Subcutaneous abdominal adipose tissue (tissue), 5 donors: ENCODE measurements at regions not wholly inside any gene's neighbourhood (a gene's known extent, or its start where the extent isn't known, plus 50 kb on each side); places are given as distances from the start of the nearest gene placed in this dataset.

ENCODE experiments used
- H3K27ac ChIP-seq: one replicate; pipeline ENCODE4 v1.7.0; 2013; ENCODE audit warnings: low read depth, mild to moderate bottlenecking, inconsistent platforms, low read length, moderate library complexity
- H3K27me3 ChIP-seq, 5 donors: one replicate each; pipeline ENCODE4 v1.7.0; 2013; ENCODE audit warnings: low read length in 5 of 5, inconsistent platforms in 1 of 5; ENCODE audit not compliant: control insufficient read depth in 5 of 5, insufficient read depth in 4 of 5
- H3K36me3 ChIP-seq, 5 donors: one replicate each; pipeline ENCODE4 v1.7.0; 2013; ENCODE audit warnings: low read length in 5 of 5; ENCODE audit not compliant: control insufficient read depth in 5 of 5, insufficient read depth in 5 of 5
- H3K4me1 ChIP-seq, 5 donors: one replicate each; pipeline ENCODE4 v1.7.0; 2013; ENCODE audit warnings: low read length in 5 of 5, mild to moderate bottlenecking in 3 of 5, moderate library complexity in 1 of 5; ENCODE audit not compliant: control insufficient read depth in 5 of 5, insufficient read depth in 5 of 5
- H3K4me3 ChIP-seq, 5 donors: one replicate each; pipeline ENCODE4 v1.7.0; 2013; ENCODE audit warnings: low read length in 5 of 5, low read depth in 1 of 5
- H3K9ac ChIP-seq, 5 donors: one replicate each; pipeline ENCODE4 v1.7.0; 2013; ENCODE audit warnings: low read length in 5 of 5, mild to moderate bottlenecking in 4 of 5, moderate library complexity in 3 of 5
- H3K9me3 ChIP-seq, 5 donors: one replicate each; pipeline ENCODE4 v1.7.0; 2013; ENCODE audit warnings: low read length in 5 of 5; ENCODE audit not compliant: control insufficient read depth in 5 of 5
- donor health status: healthy.
- donor health status: healthy.
- donor health status: healthy.
- donor health status: healthy.
- donor health status: healthy.

DNA sequence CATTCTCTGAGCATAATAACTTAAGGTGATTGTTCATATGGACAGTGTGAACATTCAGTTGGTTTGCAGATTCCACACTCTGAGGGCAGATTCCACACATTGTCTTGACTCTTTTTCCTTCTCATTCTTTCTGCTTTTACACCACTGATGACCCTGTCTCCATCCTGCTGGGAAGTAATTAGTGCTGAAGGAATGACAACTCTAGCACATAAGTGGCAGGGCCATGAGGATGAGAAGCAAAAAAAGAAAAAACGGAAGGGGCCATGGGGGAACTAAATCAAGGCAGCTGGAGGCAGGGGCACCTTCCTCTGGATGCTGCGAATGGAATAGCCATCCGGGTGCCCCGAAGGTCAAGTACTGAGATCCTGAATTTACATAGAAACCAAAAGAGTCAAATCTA is 944.0 kb downstream of the KCNJ2 start:
- Histone ChIP-seq H3K4me3 (no peak overlapping the region), H3K9me3 (no peaks in the 10 kb centered on the region), H3K9ac (no peak overlapping the region), H3K27me3 (no peaks in the 10 kb centered on the region), H3K27ac (no peak overlapping the region), H3K36me3 (no peaks in the 10 kb centered on the region), H3K4me1 (peaks cover 0 to 19% (median 0%) of the 10 kb centered on the region in 5 donors)

DNA sequence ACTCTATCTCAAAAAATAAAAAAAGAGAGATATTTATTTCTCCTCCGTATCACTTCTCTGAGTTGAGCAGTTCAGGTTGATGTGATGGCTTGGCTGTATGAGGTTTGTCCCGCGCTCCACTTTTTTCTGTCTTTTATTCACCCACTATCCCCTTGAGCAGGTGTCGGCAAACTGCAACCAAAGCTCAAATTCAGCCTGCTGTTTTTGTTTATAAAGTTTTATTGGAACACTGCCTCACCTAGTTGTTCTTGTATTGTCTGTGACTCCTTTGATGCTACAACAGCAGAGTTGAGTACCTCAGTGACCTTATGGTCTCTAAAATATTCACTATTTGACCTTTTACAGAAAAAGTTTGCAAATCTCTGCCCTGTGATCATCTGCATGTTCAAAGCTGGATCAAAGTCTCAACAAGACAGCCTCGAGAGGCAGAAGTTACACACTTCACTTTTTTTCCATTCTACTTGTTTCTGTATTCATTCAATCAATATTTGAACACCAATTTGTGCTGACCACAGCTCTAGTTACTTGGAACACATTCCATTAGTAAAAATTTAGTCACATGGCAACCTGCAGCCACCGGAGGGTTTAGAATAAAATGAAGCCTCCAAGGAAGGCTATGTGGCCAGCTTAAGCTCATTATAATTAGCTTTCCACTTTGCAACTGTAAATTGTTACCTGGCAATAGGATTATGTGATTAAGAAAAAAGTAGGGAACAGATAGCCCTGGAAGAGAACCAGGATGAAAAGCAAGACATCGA is 945.8 kb downstream of the KCNJ2 start:
- no peaks in the 10 kb centered on the region for H3K9me3 ChIP-seq
- no peak overlapping the region for H3K9ac ChIP-seq
- no peak overlapping the region for H3K4me3 ChIP-seq
- no peaks in the 10 kb centered on the region for H3K36me3 ChIP-seq
- H3K4me1 ChIP-seq: peaks cover 0 to 15% (median 0%) of the 10 kb centered on the region in 5 donors
- no peak overlapping the region for H3K27ac ChIP-seq
- no peaks in the 10 kb centered on the region for H3K27me3 ChIP-seq

DNA sequence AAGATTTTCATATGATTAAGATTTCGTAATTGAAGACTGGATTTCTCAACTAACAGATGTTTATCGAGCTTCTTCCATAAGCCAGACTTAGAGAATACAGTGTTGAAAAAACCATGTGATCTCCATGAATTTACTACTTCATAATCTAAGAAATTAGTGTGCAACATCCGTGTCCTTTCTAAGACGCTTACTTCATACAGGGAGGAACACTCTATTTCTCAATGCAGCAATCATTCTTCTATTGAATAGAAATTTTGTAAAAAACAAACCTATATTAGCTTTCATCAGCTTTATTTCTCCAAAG is 946.3 kb downstream of the KCNJ2 start:
- H3K27ac ChIP-seq: no peak overlapping the region
- H3K9me3 ChIP-seq: no peaks in the 10 kb centered on the region
- no peak overlapping the region for H3K9ac ChIP-seq
- H3K27me3 ChIP-seq: no peaks in the 10 kb centered on the region
- no peak overlapping the region for H3K4me3 ChIP-seq
- no peaks in the 10 kb centered on the region for H3K36me3 ChIP-seq
- peaks cover 0 to 12% (median 0%) of the 10 kb centered on the region in 5 donors for H3K4me1 ChIP-seq

DNA sequence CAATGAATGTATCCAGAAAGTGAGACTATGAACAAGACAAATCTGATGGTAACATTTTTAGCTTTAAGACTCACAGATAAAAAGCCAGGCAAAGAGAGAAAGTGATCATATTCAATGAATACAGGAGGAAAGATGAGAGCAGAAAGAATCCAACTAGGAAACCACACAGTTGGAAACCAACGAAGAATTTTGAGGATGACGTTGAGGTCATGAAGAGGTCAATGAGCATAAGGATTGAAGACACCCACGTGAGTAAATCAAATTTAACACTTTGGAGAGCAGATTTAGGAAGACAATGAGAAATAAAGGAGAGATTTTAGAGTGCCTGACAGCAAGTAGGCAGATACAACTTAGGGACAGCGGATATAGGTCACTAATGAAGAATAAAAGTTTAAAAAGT is 948.1 kb downstream of the KCNJ2 start:
- H3K27ac ChIP-seq: no peak overlapping the region
- H3K9ac ChIP-seq: no peak overlapping the region
- no peak overlapping the region for H3K4me3 ChIP-seq
- no peaks in the 10 kb centered on the region for H3K9me3 ChIP-seq
- H3K36me3 ChIP-seq: no peaks in the 10 kb centered on the region
- peaks cover 0 to 12% (median 0%) of the 10 kb centered on the region in 5 donors for H3K4me1 ChIP-seq
- no peaks in the 10 kb centered on the region for H3K27me3 ChIP-seq

DNA sequence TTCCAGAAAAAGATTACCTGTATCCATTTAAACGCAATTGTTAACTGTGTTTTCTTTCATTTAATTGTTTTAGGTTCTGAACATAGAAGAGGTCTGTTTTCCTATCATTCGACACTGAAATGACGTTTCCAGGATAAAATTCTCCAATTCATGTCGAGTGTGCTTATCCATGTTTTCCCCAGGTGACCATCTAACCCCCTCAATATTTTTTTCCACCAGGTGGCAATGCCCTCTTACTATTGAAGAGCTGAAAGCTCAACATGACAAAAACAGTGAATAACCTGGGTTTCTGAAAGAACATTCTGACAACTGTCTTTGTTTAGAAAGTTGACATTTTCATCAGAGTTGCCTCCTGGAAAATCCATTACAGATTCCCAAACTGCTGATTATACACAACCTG is 948.7 kb downstream of the KCNJ2 start:
- H3K9ac ChIP-seq: no peak overlapping the region
- H3K27me3 ChIP-seq: no peaks in the 10 kb centered on the region
- peaks cover 0 to 12% (median 0%) of the 10 kb centered on the region in 5 donors for H3K4me1 ChIP-seq
- H3K36me3 ChIP-seq: no peaks in the 10 kb centered on the region
- no peak overlapping the region for H3K27ac ChIP-seq
- H3K4me3 ChIP-seq: no peak overlapping the region
- H3K9me3 ChIP-seq: no peaks in the 10 kb centered on the region

- no peaks in the 10 kb centered on the region for H3K27me3 ChIP-seq
- H3K9ac ChIP-seq: no peak overlapping the region
- peaks cover 0 to 3% (median 0%) of the 10 kb centered on the region in 5 donors for H3K9me3 ChIP-seq
- no peak overlapping the region for H3K27ac ChIP-seq
- H3K4me3 ChIP-seq: no peak overlapping the region
- H3K4me1 ChIP-seq: peaks cover 0 to 6% (median 0%) of the 10 kb centered on the region in 5 donors
- H3K36me3 ChIP-seq: no peaks in the 10 kb centered on the region
Observed at GRCh38 chr17:71127416-71127815, 958.1 kb downstream of the KCNJ2 start.

DNA sequence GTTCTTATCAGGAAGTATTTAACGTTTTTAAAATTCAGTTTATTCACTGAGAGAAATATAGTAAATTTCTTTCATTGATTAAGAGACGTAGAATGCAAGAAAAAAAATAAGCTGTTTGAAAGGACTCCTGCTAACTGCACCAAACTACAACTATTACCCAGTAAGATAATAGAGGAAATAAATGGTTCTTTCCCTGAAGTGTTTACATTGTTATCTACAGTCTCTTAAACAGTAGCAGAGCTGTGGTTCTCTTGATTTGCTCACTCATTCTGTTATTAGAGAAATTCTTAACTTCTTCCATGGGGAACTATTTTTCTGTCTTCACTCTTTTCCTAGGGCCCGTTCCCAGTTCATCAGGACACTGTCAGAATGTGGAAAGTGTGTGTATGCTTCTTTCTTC is 973.0 kb downstream of the KCNJ2 start:
- Histone ChIP-seq H3K36me3 (no peaks in the 10 kb centered on the region), H3K9me3 (no peaks in the 10 kb centered on the region), H3K4me3 (no peak overlapping the region), H3K4me1 (peaks cover 0 to 15% (median 0%) of the 10 kb centered on the region in 5 donors), H3K9ac (no peak overlapping the region), H3K27me3 (no peaks in the 10 kb centered on the region), H3K27ac (no peak overlapping the region)

GRCh38 chr17:71145486-71145885 is 975.3 kb upstream of the SOX9 start:
- H3K9ac ChIP-seq: no peak overlapping the region
- no peaks in the 10 kb centered on the region for H3K27me3 ChIP-seq
- peaks cover 0 to 38% (median 3%) of the 10 kb centered on the region in 5 donors for H3K4me1 ChIP-seq
- H3K27ac ChIP-seq: no peak overlapping the region
- no peak overlapping the region for H3K4me3 ChIP-seq
- no peaks in the 10 kb centered on the region for H3K36me3 ChIP-seq
- H3K9me3 ChIP-seq: no peaks in the 10 kb centered on the region

- peaks cover 0 to 38% (median 3%) of the 10 kb centered on the region in 5 donors for H3K4me1 ChIP-seq
- no peak overlapping the region for H3K9ac ChIP-seq
- no peaks in the 10 kb centered on the region for H3K36me3 ChIP-seq
- no peak overlapping the region for H3K4me3 ChIP-seq
- no peaks in the 10 kb centered on the region for H3K9me3 ChIP-seq
- peak overlapping the region; percentile 33 for H3K27ac ChIP-seq
- no peaks in the 10 kb centered on the region for H3K27me3 ChIP-seq
Observed at GRCh38 chr17:71147906-71148305, 972.9 kb upstream of the SOX9 start.

DNA sequence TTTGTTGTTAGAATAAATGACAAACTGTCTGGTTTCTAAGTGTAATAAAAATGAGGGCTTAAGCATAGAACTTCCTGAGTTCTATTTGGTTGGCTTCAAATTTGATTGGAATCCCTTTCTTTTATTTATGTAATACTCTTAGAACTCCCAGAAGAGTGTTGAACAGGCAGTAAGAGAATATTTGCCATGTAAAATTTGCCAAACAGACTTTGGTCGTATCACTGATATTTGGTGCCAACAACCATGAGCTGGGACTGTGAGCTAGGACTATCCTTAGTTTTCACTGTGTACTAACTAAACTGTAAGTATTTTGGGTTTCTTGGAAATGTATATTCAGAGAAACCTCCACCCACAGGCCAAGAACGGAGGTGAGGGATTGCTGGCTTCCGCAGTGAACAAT is 971.2 kb upstream of the SOX9 start:
- Histone ChIP-seq H3K27ac (no peak overlapping the region), H3K9ac (no peak overlapping the region), H3K27me3 (no peaks in the 10 kb centered on the region), H3K4me1 (peaks cover 0 to 38% (median 3%) of the 10 kb centered on the region in 5 donors), H3K9me3 (no peaks in the 10 kb centered on the region), H3K4me3 (no peak overlapping the region), H3K36me3 (no peaks in the 10 kb centered on the region)
